Astrocyte (in vitro differentiated cells and primary cell): ENCODE measurements at regions not wholly inside any gene's neighbourhood (a gene's known extent, or its start where the extent isn't known, plus 50 kb on each side); places are given as distances from the start of the nearest gene placed in this dataset.

Experiments
- DNase-seq: peaks from one replicate; pipeline ENCODE4 v3.0.0-alpha.2; 2010; ENCODE audit warnings: low read depth
- FAIRE-seq: peaks from 2 replicates; lab custom pipeline; 2011; peaks lifted over from hg19 to GRCh38; lab: Jason Lieb, UNC
- H2AFZ ChIP-seq: 2 replicates; pipeline ENCODE4 v1.6.0; 2012; ENCODE audit warnings: low read depth, low read length, inconsistent platforms
- H3K27ac ChIP-seq: 2 replicates; pipeline ENCODE4 v1.5.1; 2011; ENCODE audit warnings: low read depth, low read length, inconsistent platforms
- H3K27me3 ChIP-seq: 2 replicates; pipeline ENCODE4 v1.6.0; 2011; ENCODE audit warnings: low read length, inconsistent platforms; ENCODE audit not compliant: insufficient read depth
- H3K36me3 ChIP-seq: 2 replicates; pipeline ENCODE4 v1.5.1; 2011; ENCODE audit warnings: low read length, inconsistent platforms; ENCODE audit not compliant: insufficient read depth
- H3K4me1 ChIP-seq: 2 replicates; pipeline ENCODE4 v1.5.1; 2011; ENCODE audit warnings: low read length, inconsistent platforms; ENCODE audit not compliant: insufficient read depth
- H3K4me2 ChIP-seq: 2 replicates; pipeline ENCODE4 v1.6.0; 2012; ENCODE audit warnings: low read length, inconsistent platforms
- H3K4me3 ChIP-seq: 2 replicates; pipeline ENCODE4 v1.5.1; 2011; ENCODE audit warnings: low read depth, mild to moderate bottlenecking, low read length, inconsistent platforms; ENCODE audit not compliant: insufficient read depth
- H3K79me2 ChIP-seq: 2 replicates; pipeline ENCODE4 v1.6.0; 2012; ENCODE audit warnings: mild to moderate bottlenecking, low read length, inconsistent platforms; ENCODE audit not compliant: insufficient read depth
- H3K9ac ChIP-seq: 2 replicates; pipeline ENCODE4 v1.6.0; 2012; ENCODE audit warnings: mild to moderate bottlenecking, low read length, inconsistent platforms
- H3K9me3 ChIP-seq: 2 replicates; pipeline ENCODE4 v1.5.1; 2012; ENCODE audit warnings: low read depth, mild to moderate bottlenecking, low read length, inconsistent platforms; ENCODE audit not compliant: insufficient read depth
- H4K20me1 ChIP-seq: 2 replicates; pipeline ENCODE4 v1.6.0; 2012; ENCODE audit warnings: low read length, inconsistent platforms; ENCODE audit not compliant: insufficient read depth
- H3K27ac Mint-ChIP-seq: one replicate; pipeline ENCODE4 v1.8.0; 2021; ENCODE audit warnings: mild to moderate bottlenecking, mixed read lengths; ENCODE audit not compliant: unreplicated experiment
- H3K27me3 Mint-ChIP-seq: one replicate; pipeline ENCODE4 v1.8.0; 2021; ENCODE audit warnings: low read depth, mixed read lengths; ENCODE audit not compliant: unreplicated experiment
- H3K36me3 Mint-ChIP-seq: one replicate; pipeline ENCODE4 v1.8.0; 2021; ENCODE audit warnings: low read depth, mixed read lengths; ENCODE audit not compliant: unreplicated experiment
- H3K4me1 Mint-ChIP-seq: one replicate; pipeline ENCODE4 v1.8.0; 2021; ENCODE audit warnings: low read depth, mixed read lengths; ENCODE audit not compliant: unreplicated experiment
- H3K4me3 Mint-ChIP-seq: one replicate; pipeline ENCODE4 v1.8.0; 2021; ENCODE audit warnings: mild to moderate bottlenecking, moderate library complexity, mixed read lengths; ENCODE audit not compliant: unreplicated experiment
- H3K9me3 Mint-ChIP-seq: one replicate; pipeline ENCODE4 v1.8.0; 2021; ENCODE audit warnings: mild to moderate bottlenecking, mixed read lengths; ENCODE audit not compliant: unreplicated experiment
- EZH2 ChIP-seq: IDR thresholded peaks from 2 replicates; pipeline ENCODE4 v1.6.1; 2012; ENCODE audit warnings: mild to moderate bottlenecking, low read length, inconsistent platforms; ENCODE audit not compliant: insufficient read depth
- TF ChIP-seq, protein P1 (sequence below): IDR thresholded peaks from 2 replicates; pipeline ENCODE4 v1.5.1; 2011; ENCODE audit warnings: low read depth, mild to moderate bottlenecking, inconsistent platforms, low read length, moderate library complexity; ENCODE audit not compliant: insufficient read depth

DNA sequence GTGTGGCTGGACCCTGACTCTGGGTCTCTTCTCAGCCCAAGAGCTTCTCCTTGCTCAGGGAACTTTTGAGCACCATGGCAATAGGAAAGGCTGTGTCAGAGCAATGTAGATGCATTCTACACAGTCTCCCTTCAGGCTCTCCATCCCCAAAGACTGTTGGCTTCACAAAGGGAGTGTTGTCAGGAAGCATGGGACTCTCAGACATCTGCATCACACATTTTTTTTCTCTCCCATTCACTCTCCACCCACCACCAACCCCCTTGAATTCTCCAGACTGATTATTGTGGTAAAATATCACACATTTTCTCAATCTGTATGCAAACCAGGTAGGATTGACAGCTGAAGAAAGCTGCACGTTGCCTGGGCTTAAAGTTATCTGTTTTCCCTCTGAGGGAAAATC lies 105.4 kb upstream of the WARS2 start:
- FAIRE-seq (no peak), DNase-seq (no peak)
- no peaks in the 10 kb centered on the region for H3K9me3 Mint-ChIP-seq
- Histone ChIP-seq H3K27ac (no peak overlapping the region), H3K79me2 (no peaks in the 10 kb centered on the region), H3K9ac (no peak overlapping the region), H2AFZ (no peak overlapping the region), H3K4me3 (no peak overlapping the region), H3K4me2 (no peak overlapping the region), H3K9me3 (no peaks in the 10 kb centered on the region), H3K27me3 (no peaks in the 10 kb centered on the region), H3K4me1 (no peaks in the 10 kb centered on the region), H3K36me3 (no peaks in the 10 kb centered on the region), H4K20me1 (no peaks in the 10 kb centered on the region)
- TF ChIP-seq, protein P1, sequence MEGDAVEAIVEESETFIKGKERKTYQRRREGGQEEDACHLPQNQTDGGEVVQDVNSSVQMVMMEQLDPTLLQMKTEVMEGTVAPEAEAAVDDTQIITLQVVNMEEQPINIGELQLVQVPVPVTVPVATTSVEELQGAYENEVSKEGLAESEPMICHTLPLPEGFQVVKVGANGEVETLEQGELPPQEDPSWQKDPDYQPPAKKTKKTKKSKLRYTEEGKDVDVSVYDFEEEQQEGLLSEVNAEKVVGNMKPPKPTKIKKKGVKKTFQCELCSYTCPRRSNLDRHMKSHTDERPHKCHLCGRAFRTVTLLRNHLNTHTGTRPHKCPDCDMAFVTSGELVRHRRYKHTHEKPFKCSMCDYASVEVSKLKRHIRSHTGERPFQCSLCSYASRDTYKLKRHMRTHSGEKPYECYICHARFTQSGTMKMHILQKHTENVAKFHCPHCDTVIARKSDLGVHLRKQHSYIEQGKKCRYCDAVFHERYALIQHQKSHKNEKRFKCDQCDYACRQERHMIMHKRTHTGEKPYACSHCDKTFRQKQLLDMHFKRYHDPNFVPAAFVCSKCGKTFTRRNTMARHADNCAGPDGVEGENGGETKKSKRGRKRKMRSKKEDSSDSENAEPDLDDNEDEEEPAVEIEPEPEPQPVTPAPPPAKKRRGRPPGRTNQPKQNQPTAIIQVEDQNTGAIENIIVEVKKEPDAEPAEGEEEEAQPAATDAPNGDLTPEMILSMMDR: no peak
- TF ChIP-seq EZH2: no peak
- H3K27ac Mint-ChIP-seq: no peak overlapping the region
- H3K4me1 Mint-ChIP-seq: no peaks in the 10 kb centered on the region
- no peaks in the 10 kb centered on the region for H3K27me3 Mint-ChIP-seq
- no peaks in the 10 kb centered on the region for H3K36me3 Mint-ChIP-seq
- H3K4me3 Mint-ChIP-seq: no peak overlapping the region

DNA sequence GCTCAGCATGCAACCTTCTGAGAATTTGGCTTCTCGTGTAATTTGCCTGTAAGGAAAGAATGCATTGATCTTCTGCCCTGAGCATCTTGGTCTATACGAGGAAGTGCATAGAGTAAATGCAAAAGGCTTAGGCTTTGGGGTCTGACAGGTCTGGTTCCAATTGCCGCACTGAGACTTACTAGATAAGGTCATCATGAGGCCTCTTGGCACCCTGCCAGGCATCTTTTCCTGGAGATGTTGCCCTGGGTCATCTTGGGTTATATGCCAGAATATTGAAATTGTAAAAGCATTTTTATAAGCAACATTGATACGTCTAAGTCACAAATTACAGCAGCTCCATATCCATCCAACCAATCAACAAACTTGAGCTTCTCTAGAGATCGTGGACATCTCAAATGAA lies 108.8 kb upstream of the WARS2 start:
- DNase-seq (no peak), FAIRE-seq (no peak)
- H3K79me2 ChIP-seq: no peaks in the 10 kb centered on the region
- H3K27ac ChIP-seq: no peak overlapping the region
- Mint-ChIP-seq H3K4me3 (no peak overlapping the region), H3K4me1 (no peaks in the 10 kb centered on the region), H3K27me3 (no peaks in the 10 kb centered on the region), H3K9me3 (no peaks in the 10 kb centered on the region), H3K36me3 (no peaks in the 10 kb centered on the region), H3K27ac (no peak overlapping the region)
- H3K9me3 ChIP-seq: no peaks in the 10 kb centered on the region
- no peak overlapping the region for H3K4me3 ChIP-seq
- no peaks in the 10 kb centered on the region for H3K4me1 ChIP-seq
- no peak overlapping the region for H3K9ac ChIP-seq
- H3K27me3 ChIP-seq: no peaks in the 10 kb centered on the region
- H4K20me1 ChIP-seq: no peaks in the 10 kb centered on the region
- H3K36me3 ChIP-seq: no peaks in the 10 kb centered on the region
- H3K4me2 ChIP-seq: no peak overlapping the region
- no peak overlapping the region for H2AFZ ChIP-seq
- TF ChIP-seq, protein P1: no peak
- no peak for TF ChIP-seq EZH2

DNA sequence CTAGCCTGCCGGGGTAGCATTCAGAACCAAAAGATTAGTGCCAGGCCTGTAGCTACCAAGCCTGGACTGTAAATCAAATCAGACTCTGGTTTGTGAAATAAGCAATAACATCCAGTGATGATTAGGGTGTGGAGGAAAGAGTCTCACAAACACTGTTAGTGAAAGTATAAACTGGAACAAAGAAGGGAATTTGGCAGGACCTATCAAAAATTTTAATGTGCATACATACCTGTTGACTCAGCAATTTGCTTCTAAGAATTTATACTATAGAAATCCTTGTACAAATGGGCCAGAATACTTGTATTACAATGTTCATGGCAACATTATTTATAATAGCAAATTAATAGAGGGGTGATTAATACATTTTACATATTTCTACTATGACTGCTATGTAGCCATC lies 109.8 kb upstream of the WARS2 start:
- Histone ChIP-seq H3K9me3 (no peaks in the 10 kb centered on the region), H3K27ac (no peak overlapping the region), H3K4me1 (no peaks in the 10 kb centered on the region), H3K27me3 (no peaks in the 10 kb centered on the region), H2AFZ (no peak overlapping the region), H3K9ac (no peak overlapping the region), H4K20me1 (no peaks in the 10 kb centered on the region), H3K36me3 (no peaks in the 10 kb centered on the region), H3K4me2 (no peak overlapping the region), H3K4me3 (no peak overlapping the region), H3K79me2 (no peaks in the 10 kb centered on the region)
- H3K36me3 Mint-ChIP-seq: no peaks in the 10 kb centered on the region
- H3K27me3 Mint-ChIP-seq: no peaks in the 10 kb centered on the region
- no peak overlapping the region for H3K4me3 Mint-ChIP-seq
- no peaks in the 10 kb centered on the region for H3K4me1 Mint-ChIP-seq
- no peak for TF ChIP-seq EZH2
- TF ChIP-seq, protein P1: no peak
- no peak for DNase-seq
- H3K9me3 Mint-ChIP-seq: no peaks in the 10 kb centered on the region
- FAIRE-seq: no peak
- no peak overlapping the region for H3K27ac Mint-ChIP-seq
